GM18511 (cell line): ENCODE measurements at regions not wholly inside any gene's neighbourhood (a gene's known extent, or its start where the extent isn't known, plus 50 kb on each side); places are given as distances from the start of the nearest gene placed in this dataset.
"Not testable (repeated sequence)": the region's sequence is repeated elsewhere in the genome, so short reads cannot be mapped to it uniquely, and the experiment has no call there.

Experiments used
- ATAC-seq: cut with Tn5 transposase; IDR thresholded peaks from one replicate; pipeline ENCODE4 v1.9.1; 2021; ENCODE audit warnings: mild to moderate bottlenecking, moderate library complexity; ENCODE audit not compliant: unreplicated experiment

- no peak for ATAC-seq
Measured at GRCh38 chr11:44451706-44452105, 113.8 kb upstream of the CD82 start.

GRCh38 chr11:44452827-44453572, 112.5 kb upstream of the CD82 start:
- no peak for ATAC-seq

- ATAC-seq: no peak
Measured at GRCh38 chr11:44453871-44454270, 111.6 kb upstream of the CD82 start.

- no peak for ATAC-seq
Measured at GRCh38 chr11:44454666-44455065, 110.8 kb upstream of the CD82 start.

- no peak for ATAC-seq
Measured at GRCh38 chr11:44456544-44457300, 108.7 kb upstream of the CD82 start.

- no peak for ATAC-seq
Measured at GRCh38 chr11:44457862-44458261, 107.6 kb upstream of the CD82 start.

- no peak for ATAC-seq
Measured at GRCh38 chr11:44463751-44464150, 101.7 kb upstream of the CD82 start.

- no peak for ATAC-seq
Measured at GRCh38 chr11:44464741-44465140, 100.7 kb upstream of the CD82 start.

GRCh38 chr11:44466531-44467205, 98.8 kb upstream of the CD82 start:
- ATAC-seq: no peak

- ATAC-seq: no peak
Measured at GRCh38 chr11:44467413-44467812, 98.0 kb upstream of the CD82 start.

GRCh38 chr11:44467931-44468330, 97.5 kb upstream of the CD82 start:
- no peak for ATAC-seq

- no peak for ATAC-seq
Measured at GRCh38 chr11:44468345-44468988, 97.0 kb upstream of the CD82 start.

GRCh38 chr11:44469412-44469811, 96.1 kb upstream of the CD82 start:
- ATAC-seq: no peak

- ATAC-seq: no peak
Measured at GRCh38 chr11:44470854-44471253, 94.6 kb upstream of the CD82 start.

- no peak for ATAC-seq
Measured at GRCh38 chr11:44471603-44472002, 93.9 kb upstream of the CD82 start.

GRCh38 chr11:44472916-44473315, 92.5 kb upstream of the CD82 start:
- ATAC-seq: no peak

GRCh38 chr11:44474702-44475101, 90.8 kb upstream of the CD82 start:
- no peak for ATAC-seq

- ATAC-seq: no peak
Measured at GRCh38 chr11:44475114-44475686, 90.3 kb upstream of the CD82 start.

GRCh38 chr11:44482338-44482737, 83.1 kb upstream of the CD82 start:
- ATAC-seq: not testable (repeated sequence)

GRCh38 chr11:44483919-44484610, 81.4 kb upstream of the CD82 start:
- no peak for ATAC-seq
